Prostate gland (tissue), 2 donors: ENCODE measurements at regions not wholly inside any gene's neighbourhood (a gene's known extent, or its start where the extent isn't known, plus 50 kb on each side); places are given as distances from the start of the nearest gene placed in this dataset.
"Not testable (repeated sequence)": the region's sequence is repeated elsewhere in the genome, so short reads cannot be mapped to it uniquely, and the experiment has no call there.

Source experiments
- DNase-seq: peaks from one replicate; pipeline ENCODE4 v3.0.0-alpha.2; 2019; ENCODE audit warnings: low spot score
- H3K27ac ChIP-seq, 2 donors: fragments of 200-600 bp; sonication (generic); 2 replicates each; pipeline ENCODE4 v1.5.1; 2017 to 2019
- H3K27me3 ChIP-seq: fragments of 200-600 bp; sonication (generic); replicated peaks from 2 replicates; pipeline ENCODE4 v1.5.1; 2019; ENCODE audit not compliant: insufficient read depth
- H3K36me3 ChIP-seq, 2 donors: fragments of 200-600 bp; sonication (generic); 1 replicate in 1 of 2; 2 replicates in 1 of 2; pipeline versions ENCODE4 v1.5.1 to v1.8.1; 2017 to 2019
- H3K4me1 ChIP-seq: fragments of 200-600 bp; sonication (generic); replicated peaks from 2 replicates; pipeline ENCODE4 v1.5.1; 2019
- H3K4me3 ChIP-seq, 2 donors: fragments of 200-600 bp; sonication (generic); 2 replicates each; pipeline ENCODE4 v1.5.1; 2017 to 2019
- H3K9me3 ChIP-seq: fragments of 200-600 bp; sonication (generic); 2 replicates; pipeline ENCODE4 v1.5.1; 2017
- CTCF ChIP-seq, 4 experiments: fragments of 200-600 bp in 2 of 4; fragments of 450-650 bp in 2 of 4; sonication (generic) in 2 of 4; IDR thresholded peaks; 1 replicate in 3 of 4; 2 replicates in 1 of 4; pipeline ENCODE4 v1.5.1; 2016 to 2019; ENCODE audit warnings: antibody characterized with exemption in 4 of 4, mild to moderate bottlenecking in 2 of 4, moderate library complexity in 2 of 4
- POLR2A ChIP-seq: fragments of 450-650 bp; IDR thresholded peaks from one replicate; pipeline ENCODE4 v1.6.1; 2016; ENCODE audit warnings: antibody characterized with exemption, mild to moderate bottlenecking
- POLR2AphosphoS5 ChIP-seq: sonication (generic); formaldehyde crosslinking; IDR thresholded peaks from one replicate; pipeline ENCODE4 v1.6.1; 2017; ENCODE audit warnings: antibody characterized with exemption
- WGBS: methylation state at CpG from one replicate; pipeline ENCODE4 v1.1.5; 2018; 5-methylcytosine and 5-hydroxymethylcytosine counted together
- intact Hi-C: fragments of 100-400 bp; cut with DNase I; formaldehyde crosslinking; loops from one replicate; pipeline ENCODE4 v1.14.2; 2022

DNA sequence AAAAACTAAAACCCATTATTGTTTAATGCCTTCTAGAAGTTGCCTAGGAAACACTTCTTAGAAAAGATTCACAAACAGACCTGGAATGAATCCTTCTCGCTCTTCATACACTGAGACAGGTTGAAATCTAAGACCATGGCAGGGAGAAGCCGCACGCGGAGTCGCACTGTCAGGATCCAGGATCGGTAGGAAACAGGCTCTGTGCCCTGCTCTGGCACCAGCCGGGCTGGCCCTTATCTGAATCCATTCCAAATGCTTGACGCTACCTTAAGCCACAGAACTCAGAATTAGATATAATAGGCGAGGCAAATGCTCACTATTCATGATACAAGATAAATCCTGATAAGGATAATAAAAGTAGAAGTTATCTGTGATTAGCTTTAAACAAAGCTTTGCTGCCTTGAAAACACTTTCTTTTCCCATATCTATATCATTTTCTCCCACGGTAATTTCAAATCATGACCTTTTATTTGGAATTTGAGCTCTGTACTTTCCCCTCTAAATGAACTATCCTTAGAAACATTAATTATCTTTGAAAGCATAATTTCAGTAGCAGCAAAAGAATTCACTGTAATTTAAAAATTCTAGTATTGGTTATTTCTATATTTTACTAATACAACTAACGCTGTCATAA lies 385.6 kb downstream of the IRS2 start:
- DNase-seq = no peak
- Histone ChIP-seq H3K4me3 (no peak overlapping the region), H3K27me3 (no peaks in the 10 kb centered on the region), H3K27ac (no peak overlapping the region), H3K9me3 (no peaks in the 10 kb centered on the region), H3K4me1 (no peaks in the 10 kb centered on the region), H3K36me3 (no peaks in the 10 kb centered on the region)
- TF ChIP-seq CTCF (IDR thresholded peaks at IDR 0.05) = no peak
- TF ChIP-seq POLR2A = no peak
- no peak for TF ChIP-seq POLR2AphosphoS5
- intact Hi-C loops = no loop called here
- WGBS = 72% methylated on average over 11 of the region's 11 CpGs

DNA sequence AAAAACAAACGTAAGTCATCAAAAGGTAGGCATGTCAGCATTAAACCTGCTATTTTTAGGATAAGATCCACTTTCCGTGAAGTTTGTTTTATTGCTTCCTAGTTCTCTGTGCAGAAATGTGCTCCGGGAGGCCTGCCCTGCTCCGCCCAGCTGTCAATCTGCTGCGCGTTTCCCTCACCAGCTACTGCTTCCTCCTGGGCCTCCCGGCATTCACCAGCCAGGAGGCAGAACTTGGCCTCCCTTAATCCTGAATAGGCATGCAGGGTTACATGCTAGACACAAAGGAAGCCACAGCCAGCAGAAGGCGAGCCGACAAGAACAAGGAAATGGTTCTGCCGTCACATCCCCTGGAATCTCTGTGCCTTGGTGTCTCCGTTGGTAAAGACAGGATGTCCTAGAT lies 386.2 kb downstream of the IRS2 start:
- Histone ChIP-seq H3K27ac (no peak overlapping the region), H3K9me3 (no peaks in the 10 kb centered on the region), H3K4me1 (no peaks in the 10 kb centered on the region), H3K27me3 (no peaks in the 10 kb centered on the region), H3K4me3 (no peak overlapping the region), H3K36me3 (no peaks in the 10 kb centered on the region)
- DNase-seq = no peak
- intact Hi-C loops = no loop called here
- WGBS = 53% methylated on average over 11 of the region's 11 CpGs
- TF ChIP-seq POLR2AphosphoS5 = no peak
- no peak for TF ChIP-seq CTCF (IDR thresholded peaks at IDR 0.05)
- TF ChIP-seq POLR2A = no peak

DNA sequence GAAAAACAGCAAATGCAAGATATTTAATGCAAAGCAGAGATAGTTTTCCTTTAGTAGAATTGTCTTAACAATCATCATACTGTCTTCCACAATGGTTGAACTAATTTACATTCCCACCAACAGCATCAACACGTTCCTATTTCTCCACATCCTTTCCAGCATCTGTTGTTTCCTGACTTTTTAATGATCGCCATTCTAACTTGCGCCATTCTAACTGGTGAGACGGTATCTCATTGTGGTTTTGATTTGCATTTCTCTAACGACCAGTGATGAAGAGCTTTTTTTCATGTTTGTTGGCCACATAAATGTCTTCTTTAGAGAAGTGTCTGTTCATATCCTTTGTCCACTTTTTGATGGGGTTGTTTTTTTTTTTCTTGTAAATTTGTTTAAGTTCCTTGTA lies 388.3 kb downstream of the IRS2 start:
- H3K27ac ChIP-seq, DNase-seq, H3K36me3 ChIP-seq, H3K4me3 ChIP-seq, H3K27me3 ChIP-seq, H3K4me1 ChIP-seq, intact Hi-C loops, H3K9me3 ChIP-seq: not testable (repeated sequence)
- WGBS = 62% methylated on average over 5 of the region's 5 CpGs

GRCh38 chr13:109397285-109397684 lies 389.1 kb downstream of the IRS2 start:
- no peaks in the 10 kb centered on the region for H3K9me3 ChIP-seq
- intact Hi-C loops = no loop called here
- H3K4me1 ChIP-seq = no peaks in the 10 kb centered on the region
- H3K4me3 ChIP-seq = no peak overlapping the region
- H3K27ac ChIP-seq = no peak overlapping the region
- DNase-seq = no peak
- 89% methylated on average over 3 of the region's 3 CpGs for WGBS
- H3K36me3 ChIP-seq = no peaks in the 10 kb centered on the region
- H3K27me3 ChIP-seq = no peaks in the 10 kb centered on the region
- no peak for TF ChIP-seq CTCF (IDR thresholded peaks at IDR 0.05)
- no peak for TF ChIP-seq POLR2A
- no peak for TF ChIP-seq POLR2AphosphoS5

GRCh38 chr13:109396266-109396665 lies 390.1 kb downstream of the IRS2 start:
- Histone ChIP-seq H3K9me3 (no peaks in the 10 kb centered on the region), H3K27ac (no peak overlapping the region), H3K4me1 (no peaks in the 10 kb centered on the region), H3K4me3 (no peak overlapping the region), H3K27me3 (no peaks in the 10 kb centered on the region), H3K36me3 (no peaks in the 10 kb centered on the region)
- intact Hi-C loops = no loop called here
- 77% methylated on average over 9 of the region's 9 CpGs for WGBS
- TF ChIP-seq POLR2AphosphoS5 (no peak), POLR2A (no peak), CTCF (IDR thresholded peaks at IDR 0.05) (no peak)
- no peak for DNase-seq
